ENCODE measurements at regions not wholly inside any gene's neighbourhood (a gene's known extent, or its start where the extent isn't known, plus 50 kb on each side); places are given as distances from the start of the nearest gene placed in this dataset.
"Not testable (repeated sequence)": the region's sequence is repeated elsewhere in the genome, so short reads cannot be mapped to it uniquely, and the experiment has no call there.

DNA sequence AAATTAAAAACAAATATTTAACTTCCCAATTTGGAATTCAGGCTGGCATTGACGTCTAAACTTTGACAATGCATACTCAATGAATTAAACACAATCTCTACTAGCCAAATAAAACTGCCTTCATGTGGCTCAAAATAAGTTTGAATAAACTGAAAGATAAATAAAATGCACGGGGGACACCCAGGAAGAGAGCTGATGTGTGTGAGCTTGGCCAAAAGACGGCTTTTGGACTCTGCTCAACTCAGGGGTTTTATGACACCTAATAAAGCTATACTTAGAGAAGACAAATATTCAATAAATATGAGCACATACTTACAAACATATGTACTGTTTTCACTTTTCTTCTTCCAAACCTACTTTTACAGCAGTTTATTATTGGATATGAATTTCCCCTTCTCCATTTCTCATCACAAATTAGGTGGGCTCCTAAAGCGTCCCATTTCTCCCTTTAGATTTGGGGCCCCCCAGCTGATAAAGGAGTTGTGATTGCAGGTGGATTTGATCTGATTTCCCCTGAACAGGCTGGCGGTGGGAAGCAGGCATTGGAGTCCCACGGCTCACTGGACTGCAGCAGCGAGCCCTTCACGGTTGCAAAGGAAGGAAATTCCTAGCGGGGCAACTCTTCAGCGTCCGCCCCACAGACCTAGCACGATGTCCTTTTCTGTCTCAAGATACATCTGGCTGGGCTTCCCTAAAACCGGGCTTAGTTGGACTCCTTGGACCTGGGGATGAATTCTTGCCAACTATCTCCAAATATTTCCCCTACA is 79.6 kb downstream of the INSIG1 start:
- DNase-seq (ENCODE audit: low spot score), result no peak

- no peak for DNase-seq (ENCODE audit: low spot score)
These were observed 79.9 kb upstream of the EN2 start for GRCh38 chr7:155377838-155378579.

DNA sequence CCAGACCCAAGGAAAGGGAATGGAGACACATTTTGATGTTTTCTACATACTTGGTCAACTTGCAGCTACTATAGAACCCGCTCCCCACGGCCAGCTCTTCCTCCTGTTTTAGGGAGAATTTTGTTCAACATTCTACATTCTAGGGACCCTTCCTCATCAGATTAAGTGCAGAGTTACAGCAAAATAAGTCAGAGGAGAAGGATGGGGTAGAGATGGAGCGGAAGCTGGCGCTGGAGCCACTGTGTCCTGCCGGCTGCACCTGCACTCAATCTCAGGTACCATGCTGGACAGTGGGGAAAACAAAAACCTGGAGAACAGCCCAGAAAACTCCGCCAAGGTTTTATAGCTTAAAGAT is 79.4 kb upstream of the EN2 start:
- DNase-seq (ENCODE audit: low spot score), result no peak

- no peak for DNase-seq (ENCODE audit: low spot score)
These were observed 78.7 kb upstream of the EN2 start for GRCh38 chr7:155378959-155379871.

GRCh38 chr7:155380221-155380861 is 77.6 kb upstream of the EN2 start:
- peak; percentile 84 for DNase-seq (ENCODE audit: low spot score)

GRCh38 chr7:155380976-155381851 is 76.7 kb upstream of the EN2 start:
- no peak for DNase-seq (ENCODE audit: low spot score)

GRCh38 chr7:155381852-155382801 is 75.8 kb upstream of the EN2 start:
- DNase-seq (ENCODE audit: low spot score), result no peak

DNA sequence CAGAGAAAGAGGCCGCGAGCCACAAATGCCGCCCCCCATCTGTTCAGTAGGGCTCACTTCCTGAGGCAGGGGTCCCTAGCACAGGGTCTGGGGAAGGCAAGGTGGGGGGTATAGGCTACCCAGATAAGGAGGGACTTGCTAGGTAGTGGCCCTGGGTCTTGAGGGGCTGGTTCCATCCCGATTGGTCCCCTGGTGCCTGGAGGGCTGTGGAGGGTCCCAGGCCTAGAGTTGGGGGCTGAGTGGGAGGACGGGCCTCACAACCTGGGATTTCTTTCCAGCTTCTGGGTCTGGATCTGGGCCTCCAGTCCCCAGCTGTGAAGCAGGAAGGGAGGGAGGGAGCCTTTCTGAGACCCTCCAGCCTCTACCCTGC is 75.1 kb upstream of the EN2 start:
- DNase-seq (ENCODE audit: low spot score), result no peak

DNA sequence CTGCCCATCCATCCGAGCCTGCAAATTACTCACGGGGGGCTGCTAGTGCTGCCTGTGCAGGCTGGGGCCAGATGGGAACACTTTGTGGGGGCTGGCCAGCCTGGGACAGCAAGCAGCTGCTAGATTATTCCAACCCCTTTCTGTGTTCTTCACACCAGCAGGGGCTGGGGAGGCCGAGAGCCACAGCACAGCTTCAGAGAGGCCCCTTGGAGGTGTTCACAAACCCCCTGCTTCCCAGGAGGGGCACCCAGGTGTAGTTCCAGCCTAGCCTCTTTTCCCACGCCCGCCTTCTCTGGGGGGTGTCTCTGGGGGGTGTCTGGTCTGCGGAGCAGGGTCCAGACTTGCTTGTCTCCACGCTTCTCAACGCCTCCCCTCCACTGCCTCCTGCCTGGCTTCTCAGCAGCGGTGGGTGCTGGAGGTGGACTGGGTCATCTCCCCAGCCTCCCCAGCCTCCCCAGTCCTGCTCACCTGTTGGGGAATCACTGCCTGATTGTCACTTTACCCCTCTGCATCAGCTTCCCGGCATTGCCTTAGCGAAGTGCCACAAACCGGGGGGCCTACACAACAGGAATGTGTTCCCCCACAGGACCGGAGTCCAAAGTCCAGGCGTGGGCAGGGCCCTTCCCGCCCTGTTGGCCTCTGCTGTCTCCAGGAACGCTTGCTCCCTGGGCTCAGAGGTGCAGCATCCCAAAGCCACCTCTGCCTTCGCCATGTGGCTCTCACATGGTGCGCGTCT is 74.0 kb upstream of the EN2 start:
- DNase-seq (ENCODE audit: low spot score), result no peak

DNA sequence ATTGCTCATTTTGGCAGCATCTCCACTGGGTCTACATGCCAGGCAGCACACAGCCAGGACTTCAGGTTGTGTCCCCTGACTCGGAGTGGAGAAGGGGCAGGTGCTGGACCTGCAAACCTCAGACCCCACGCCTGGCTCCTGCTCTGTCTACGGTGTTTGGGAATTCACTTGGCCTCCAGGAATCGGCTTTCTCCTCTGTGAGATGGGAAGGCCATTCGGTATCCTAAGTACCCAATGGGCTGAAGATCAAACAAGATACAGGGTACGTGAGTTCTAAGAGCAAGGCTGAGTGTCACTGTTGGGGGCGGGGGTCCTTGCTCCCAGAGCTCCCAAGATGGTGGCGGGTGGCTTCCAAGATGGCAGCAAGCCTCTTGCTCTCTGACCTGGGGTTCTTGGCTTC is 73.2 kb upstream of the EN2 start:
- DNase-seq (ENCODE audit: low spot score), result no peak

- not testable (repeated sequence) for DNase-seq (ENCODE audit: low spot score)
These were observed 72.7 kb upstream of the EN2 start for GRCh38 chr7:155385182-155385581.

GRCh38 chr7:155386608-155387007 is 71.3 kb upstream of the EN2 start:
- DNase-seq (ENCODE audit: low spot score), result no peak

GRCh38 chr7:155387066-155387620 is 70.8 kb upstream of the EN2 start:
- DNase-seq (ENCODE audit: low spot score), result no peak

DNA sequence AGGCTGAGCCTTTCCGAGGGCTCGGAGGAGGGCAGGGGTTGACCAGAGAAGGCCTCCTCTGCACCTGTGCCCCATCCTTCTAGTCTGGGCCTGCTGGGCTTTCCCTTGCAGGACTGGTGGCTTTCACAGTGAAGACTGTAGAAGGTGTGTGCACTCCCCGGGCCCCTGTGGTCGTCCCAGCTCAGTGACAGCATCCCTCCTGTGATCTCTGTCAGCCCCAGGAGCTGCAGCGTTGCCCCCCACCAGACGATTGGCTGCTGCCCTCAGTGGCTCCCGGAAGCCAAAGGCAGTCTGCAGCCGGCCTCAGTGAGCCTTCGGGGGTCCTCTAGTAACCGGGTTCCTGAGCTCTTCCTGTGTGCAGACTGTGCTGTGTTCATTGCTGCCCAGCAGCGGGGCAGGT is 69.4 kb upstream of the EN2 start:
- no peak for DNase-seq (ENCODE audit: low spot score)

GRCh38 chr7:155391414-155391813 is 66.5 kb upstream of the EN2 start:
- DNase-seq (ENCODE audit: low spot score), result no peak

DNA sequence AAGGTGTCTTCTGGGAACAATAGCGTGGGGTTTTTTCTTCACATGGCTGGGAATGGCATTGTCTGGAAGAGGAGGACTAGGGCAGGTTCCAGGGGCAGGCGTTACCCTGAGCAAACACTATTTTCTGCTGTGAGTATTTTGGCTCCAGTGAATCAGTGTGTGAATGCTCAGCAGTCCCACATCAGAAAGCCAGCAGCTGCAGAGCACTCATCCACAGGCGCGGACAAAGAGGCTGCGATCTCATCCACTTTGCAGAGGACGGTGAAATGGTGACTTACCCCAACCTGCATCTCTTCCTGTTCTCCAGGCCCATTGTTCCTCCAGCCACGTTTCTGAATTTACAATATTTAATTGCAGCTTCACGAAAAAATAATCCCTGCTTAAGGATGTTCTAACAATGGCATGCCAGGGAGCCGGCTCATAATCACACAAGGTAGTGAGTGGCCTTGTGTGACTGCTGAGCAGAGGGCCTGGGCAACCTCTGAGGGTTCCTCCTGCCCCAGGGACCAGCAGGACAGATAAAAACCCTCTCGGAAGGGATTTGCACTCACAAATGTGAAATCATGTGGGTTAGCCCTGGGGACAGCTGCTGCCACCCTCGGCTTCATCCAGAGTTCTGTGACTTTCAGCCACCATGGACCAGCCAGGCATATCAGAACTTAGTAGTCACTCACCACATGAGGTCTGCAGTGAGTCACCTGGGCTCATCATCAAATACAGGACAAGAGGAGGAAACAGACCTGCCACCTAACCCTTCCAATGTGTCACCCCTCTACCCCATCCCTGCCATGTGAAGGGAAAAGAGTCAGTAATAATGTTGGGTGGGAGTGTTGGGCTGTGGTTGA is 65.0 kb upstream of the EN2 start:
- no peak for DNase-seq (ENCODE audit: low spot score)

- no peak for DNase-seq (ENCODE audit: low spot score)
These were observed 63.5 kb upstream of the EN2 start for GRCh38 chr7:155394413-155394812.

GRCh38 chr7:155395176-155395797 is 62.6 kb upstream of the EN2 start:
- DNase-seq (ENCODE audit: low spot score), result no peak

Data from NAMALWA (cell line).